Endothelial cell of umbilical vein (primary cell): ENCODE measurements at regions not wholly inside any gene's neighbourhood (a gene's known extent, or its start where the extent isn't known, plus 50 kb on each side); places are given as distances from the start of the nearest gene placed in this dataset.

Source experiments
- BruUV-seq: library from RNA; stranded (reverse); fragments of 400-500 nt; replicated peaks from 2 replicates; lab custom pipeline; 2021; lab: Mats Ljungman, UMichigan
- CTCF ChIA-PET: fragments of 300-600, 350-600 bp; sonication (Branson Sonifier 250); formaldehyde crosslinking; loops from one replicate; lab custom pipeline; 2021; ENCODE audit warnings: antibody characterized with exemption, inconsistent platforms; lab: Charles Lee
- POLR2A ChIA-PET: fragments of 300-600, 350-600 bp; sonication (Branson Sonifier 250); formaldehyde crosslinking; loops from one replicate; lab custom pipeline; 2021; ENCODE audit warnings: antibody characterized with exemption, inconsistent platforms; lab: Charles Lee
- DNase-seq: peaks from one replicate; pipeline ENCODE4 v3.0.0-alpha.2; 2011; ENCODE audit warnings: low read depth, low spot score
- FAIRE-seq: peaks from 2 replicates; lab custom pipeline; 2011; peaks lifted over from hg19 to GRCh38; lab: Jason Lieb, UNC
- H2AFZ ChIP-seq: 2 replicates; pipeline ENCODE4 v1.6.0; 2012; ENCODE audit warnings: low read depth, low read length, control low read depth, inconsistent platforms
- H3K27ac ChIP-seq: 2 replicates; pipeline ENCODE4 v1.5.1; 2011; ENCODE audit warnings: low read depth, mild to moderate bottlenecking, control low read depth, low read length, moderate library complexity; ENCODE audit not compliant: insufficient read depth
- H3K27me3 ChIP-seq, 2 experiments: 2 replicates each; pipeline versions ENCODE4 v1.6.0 to v1.6.1; 2011; ENCODE audit warnings: low read length in 2 of 2, mixed read lengths in 1 of 2; ENCODE audit not compliant: control insufficient read depth in 2 of 2, insufficient read depth in 2 of 2
- H3K36me3 ChIP-seq, 2 experiments: 2 replicates in 1 of 2; 3 replicates in 1 of 2; pipeline ENCODE4 v1.5.1; 2011; ENCODE audit warnings: low read length in 2 of 2, mild to moderate bottlenecking in 1 of 2, moderate library complexity in 1 of 2; ENCODE audit not compliant: control insufficient read depth in 2 of 2, insufficient read depth in 2 of 2; ENCODE audit errors: extremely low read depth in 1 of 2
- H3K4me1 ChIP-seq: 3 replicates; pipeline ENCODE4 v1.5.1; 2011; ENCODE audit warnings: mild to moderate bottlenecking, low read length; ENCODE audit not compliant: control insufficient read depth, insufficient read depth; ENCODE audit errors: extremely low read depth
- H3K4me2 ChIP-seq: 2 replicates; pipeline ENCODE4 v1.6.1; 2011; ENCODE audit warnings: low read length, control low read depth, mixed read lengths; ENCODE audit not compliant: insufficient read depth
- H3K4me3 ChIP-seq, 3 experiments: fragments of 200-600 bp in 1 of 3; sonication (generic), shearing (Covaris generic) in 1 of 3; replicated peaks in 1 of 3; 2 replicates each; pipeline ENCODE4 v1.5.1; 2011 to 2016; ENCODE audit warnings: control low read depth in 3 of 3, low read length in 3 of 3, mild to moderate bottlenecking in 2 of 3, inconsistent platforms in 1 of 3, low read depth in 1 of 3, moderate library complexity in 1 of 3; ENCODE audit not compliant: insufficient read depth in 1 of 3
- H3K79me2 ChIP-seq: 2 replicates; pipeline ENCODE4 v1.6.0; 2012; ENCODE audit warnings: low read length, inconsistent platforms; ENCODE audit not compliant: control insufficient read depth, insufficient read depth
- H3K9ac ChIP-seq: replicated peaks from 2 replicates; pipeline ENCODE3; 2011; ENCODE audit warnings: low read length, control low read depth; ENCODE audit not compliant: insufficient read depth; ENCODE audit errors: extremely low read depth
- H3K9me1 ChIP-seq: replicated peaks from 3 replicates; pipeline ENCODE4 v1.6.0; 2011; ENCODE audit warnings: mild to moderate bottlenecking, low read length; ENCODE audit not compliant: control insufficient read depth, insufficient read depth; ENCODE audit errors: extremely low read depth
- H3K9me3 ChIP-seq: replicated peaks from 2 replicates; pipeline ENCODE4 v1.5.1; 2012; ENCODE audit warnings: low read length, inconsistent platforms; ENCODE audit not compliant: control insufficient read depth, insufficient read depth
- H4K20me1 ChIP-seq: replicated peaks from 2 replicates; pipeline ENCODE3; 2011; ENCODE audit warnings: mild to moderate bottlenecking, low read length; ENCODE audit not compliant: control insufficient read depth, insufficient read depth; ENCODE audit errors: extremely low read depth
- CTCF ChIP-seq, 2 donors: IDR thresholded peaks; 1 replicate in 1 of 2; 2 replicates in 1 of 2; pipeline ENCODE4 v1.5.1; 2011; ENCODE audit warnings: low read length in 2 of 2, mild to moderate bottlenecking in 2 of 2, moderate library complexity in 2 of 2, control low read depth in 1 of 2, inconsistent platforms in 1 of 2, low read depth in 1 of 2; ENCODE audit not compliant: insufficient read depth in 1 of 2; ENCODE audit errors: extremely low read depth in 1 of 2
- EZH2 ChIP-seq: IDR thresholded peaks from 2 replicates; pipeline ENCODE4 v1.6.1; 2012; ENCODE audit warnings: borderline replicate concordance, low read depth, mild to moderate bottlenecking, moderate library complexity, low read length, inconsistent platforms; ENCODE audit not compliant: severe bottlenecking
- FOS ChIP-seq: IDR thresholded peaks from 2 replicates; pipeline ENCODE4 v1.6.1; 2011; ENCODE audit warnings: mild to moderate bottlenecking, low read length, moderate library complexity, borderline replicate concordance; ENCODE audit not compliant: insufficient read depth
- GATA2 ChIP-seq: IDR thresholded peaks from 2 replicates; pipeline ENCODE4 v1.7.0; 2011; ENCODE audit warnings: low read depth, mild to moderate bottlenecking, moderate library complexity, mixed read lengths, low read length; ENCODE audit not compliant: insufficient read length, insufficient read depth
- JUN ChIP-seq: IDR thresholded peaks from 2 replicates; pipeline ENCODE4 v1.6.1; 2011; ENCODE audit warnings: borderline replicate concordance, low read depth; ENCODE audit not compliant: insufficient read length, insufficient read depth
- MAX ChIP-seq: IDR thresholded peaks from 2 replicates; pipeline ENCODE4 v1.6.1; 2011; ENCODE audit not compliant: insufficient read depth, insufficient read length
- MYC ChIP-seq: IDR thresholded peaks from one replicate; pipeline ENCODE4 v1.6.1; 2011; ENCODE audit warnings: mild to moderate bottlenecking, low read depth, low read length
- POLR2A ChIP-seq: IDR thresholded peaks from 2 replicates; pipeline ENCODE4 v1.6.1; 2012; ENCODE audit warnings: low read depth, mild to moderate bottlenecking, control low read depth, low read length
- POLR2AphosphoS5 ChIP-seq: IDR thresholded peaks from 2 replicates; pipeline ENCODE4 v1.6.1; 2012; ENCODE audit warnings: low read depth, mild to moderate bottlenecking, control low read depth, low read length, moderate library complexity; ENCODE audit not compliant: insufficient read depth
- dilution Hi-C: fragments of 300-500 bp; cut with MboI; formaldehyde crosslinking; loops from one replicate; pipeline ENCODE4 v1.15.0; 2019; ENCODE audit warnings: low sequenced_read_pairs; ENCODE audit not compliant: extremely low pct_ligation_motif_present
- intact Hi-C: fragments of 100-400 bp; cut with micrococcal nuclease; formaldehyde crosslinking; loops from one replicate; pipeline ENCODE4 v1.10.0; 2022

DNA sequence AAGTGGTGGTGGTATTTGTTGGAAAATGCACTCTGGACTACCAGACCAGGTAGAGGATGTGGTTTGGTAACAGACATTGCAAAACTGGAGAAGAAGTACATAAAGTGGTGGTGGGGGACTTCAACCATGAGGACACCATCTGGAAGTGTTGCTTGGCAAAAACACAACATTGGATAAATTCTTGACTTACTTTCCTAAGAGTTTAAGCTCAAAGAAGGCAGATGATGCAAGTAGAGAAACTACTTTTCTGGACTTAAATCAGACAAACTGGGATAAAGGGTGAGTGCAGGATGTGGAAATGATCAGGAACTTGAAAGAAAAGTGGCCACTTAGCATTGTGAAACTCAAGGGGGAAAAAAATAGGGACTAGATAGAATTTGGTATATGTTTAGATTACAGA is 487.4 kb downstream of the ZEB2 start:
- Histone ChIP-seq H4K20me1 (no peaks in the 10 kb centered on the region), H3K9me1 (no peaks in the 10 kb centered on the region), H3K4me2 (no peak overlapping the region), H3K9ac (no peak overlapping the region), H3K79me2 (no peaks in the 10 kb centered on the region), H3K36me3 (no peaks in the 10 kb centered on the region), H3K27ac (no peak overlapping the region), H3K4me3 (no peak overlapping the region), H2AFZ (no peak overlapping the region), H3K9me3 (no peaks in the 10 kb centered on the region), H3K4me1 (no peaks in the 10 kb centered on the region), H3K27me3 (no peaks in the 10 kb centered on the region)
- ChIA-PET POLR2A (no interaction called here), CTCF (no interaction called here)
- TF ChIP-seq FOS = no peak
- TF ChIP-seq POLR2AphosphoS5 = no peak
- TF ChIP-seq MAX = no peak
- TF ChIP-seq CTCF (IDR thresholded peaks at IDR 0.05; ENCODE audit: extremely low read depth in 1 of 2, insufficient read depth in 1 of 2, low read depth in 1 of 2, low read length in 2 of 2) = no peak
- TF ChIP-seq POLR2A = no peak
- TF ChIP-seq EZH2 = no peak
- no peak for TF ChIP-seq MYC
- TF ChIP-seq GATA2 = no peak
- no peak for TF ChIP-seq JUN
- FAIRE-seq (no peak), DNase-seq (no peak)
- dilution Hi-C loops = no loop called here
- intact Hi-C loops = no loop called here
- BruUV-seq = no TSS peak
